A549 (cell line): ENCODE measurements at regions not wholly inside any gene's neighbourhood (a gene's known extent, or its start where the extent isn't known, plus 50 kb on each side); places are given as distances from the start of the nearest gene placed in this dataset.
"Not testable (repeated sequence)": the region's sequence is repeated elsewhere in the genome, so short reads cannot be mapped to it uniquely, and the experiment has no call there.

Experiments
- ATAC-seq, 2 experiments: fragments of 200-7000 bp in 1 of 2; fragments of >200 bp in 1 of 2; cut with Nextera tagmentation in 1 of 2; cut with Tn5 transposase in 1 of 2; 3 replicates each; pipeline versions ENCODE4 v1.8.0 to v1.9.1; 2018 to 2020; ENCODE audit warnings: mild to moderate bottlenecking in 1 of 2, moderate library complexity in 1 of 2
- CTCF ChIA-PET: fragments of 300-600 bp; sonication (Branson Sonifier 250); formaldehyde crosslinking; extraction: SDS; loops from one replicate; lab custom pipeline; 2021; ENCODE audit warnings: antibody characterized with exemption, inconsistent platforms; lab: Yijun Ruan, JAX
- POLR2A ChIA-PET: fragments of 350-600 bp; formaldehyde crosslinking; extraction: SDS; loops from one replicate; lab custom pipeline; 2021; ENCODE audit warnings: antibody characterized with exemption, inconsistent platforms; lab: Yijun Ruan, JAX
- DNase-seq, 2 experiments: peaks; one replicate each; pipeline versions ENCODE4 v3.0.0 to v3.0.0-alpha.2; 2011 to 2016; ENCODE audit warnings: low read depth in 1 of 2, low spot score in 1 of 2
- FAIRE-seq: peaks from 2 replicates; lab custom pipeline; 2011; peaks lifted over from hg19 to GRCh38; lab: Jason Lieb, UNC
- H3K27ac ChIP-seq, 2 experiments: fragments of >200 bp; sonication (Bioruptor Twin); formaldehyde crosslinking; 3 replicates each; pipeline ENCODE4 v1.5.1; 2016 to 2017
- H3K4me1 ChIP-seq: fragments of >200 bp; sonication (Bioruptor Twin); formaldehyde crosslinking; 3 replicates; pipeline ENCODE4 v1.6.1; 2016
- H3K4me2 ChIP-seq: fragments of >200 bp; sonication (Bioruptor Twin); formaldehyde crosslinking; 3 replicates; pipeline ENCODE4 v1.6.1; 2016
- H3K4me3 ChIP-seq: fragments of >200 bp; sonication (Bioruptor Twin); formaldehyde crosslinking; 3 replicates; pipeline ENCODE4 v1.5.1; 2016
- H3K9me3 ChIP-seq: fragments of >200 bp; sonication (Bioruptor Twin); formaldehyde crosslinking; 3 replicates; pipeline ENCODE4 v1.6.1; 2016
- BCL3 ChIP-seq: fragments of >200 bp; sonication (Bioruptor Twin); formaldehyde crosslinking; IDR thresholded peaks from 3 replicates; pipeline ENCODE4 v1.6.1; 2016
- CEBPB ChIP-seq, 2 experiments: fragments of >200 bp in 1 of 2; sonication (Bioruptor Twin) in 1 of 2; formaldehyde crosslinking in 1 of 2; IDR thresholded peaks; 2 replicates each; pipeline ENCODE4 v1.6.1; 2012 to 2016
- ELK1 ChIP-seq: fragments of 150-350 bp; IDR thresholded peaks from 2 replicates; pipeline ENCODE4 v1.6.1; 2014; ENCODE audit warnings: low read depth, mild to moderate bottlenecking, low read length
- EP300 ChIP-seq, 2 experiments: fragments of >200 bp; sonication (Bioruptor Twin); formaldehyde crosslinking; IDR thresholded peaks; 2 replicates in 1 of 2; 3 replicates in 1 of 2; pipeline ENCODE4 v1.6.1; 2016 to 2017
- ESRRA ChIP-seq: fragments of 150-350 bp; IDR thresholded peaks from 2 replicates; pipeline ENCODE4 v1.6.1; 2014; ENCODE audit warnings: mild to moderate bottlenecking, low read length, borderline replicate concordance
- FOSB ChIP-seq: fragments of 250-450 bp; sonication (Bioruptor Pico); IDR thresholded peaks from 2 replicates; pipeline ENCODE4 v1.5.0; 2020; ENCODE audit warnings: mild to moderate bottlenecking, moderate library complexity
- FOSL2 ChIP-seq, 2 experiments: fragments of 450-650 bp in 1 of 2; fragments of >200 bp in 1 of 2; sonication (Bioruptor Twin) in 1 of 2; formaldehyde crosslinking; IDR thresholded peaks; 2 replicates each; pipeline versions ENCODE4 v1.5.0 to v1.6.1; 2016 to 2020; ENCODE audit warnings: mild to moderate bottlenecking in 1 of 2, moderate library complexity in 1 of 2
- FOXS1 ChIP-seq: fragments of 250-450 bp; sonication (Bioruptor Pico); IDR thresholded peaks from 2 replicates; pipeline ENCODE4 v1.5.0; 2020; ENCODE audit warnings: mild to moderate bottlenecking, moderate library complexity
- GATA3 ChIP-seq: IDR thresholded peaks from 2 replicates; pipeline ENCODE4 v1.6.1; 2012; ENCODE audit warnings: borderline replicate concordance
- HES2 ChIP-seq: fragments of >200 bp; sonication (Bioruptor Twin); formaldehyde crosslinking; IDR thresholded peaks from 2 replicates; pipeline ENCODE4 v1.6.1; 2016
- HOXA7 ChIP-seq: fragments of 250-450 bp; sonication (Bioruptor Pico); IDR thresholded peaks from 2 replicates; pipeline ENCODE4 v1.5.0; 2020; ENCODE audit warnings: mild to moderate bottlenecking, moderate library complexity
- JUN ChIP-seq, 2 experiments: fragments of >200 bp; sonication (Bioruptor Twin); formaldehyde crosslinking; IDR thresholded peaks; 2 replicates in 1 of 2; 3 replicates in 1 of 2; pipeline ENCODE4 v1.6.1; 2016 to 2017
- KDM1A ChIP-seq: fragments of 200-600 bp; sonication (generic); IDR thresholded peaks from 2 replicates; pipeline ENCODE4 v1.6.1; 2016; ENCODE audit warnings: low read depth, mild to moderate bottlenecking
- MAX ChIP-seq: IDR thresholded peaks from 2 replicates; pipeline ENCODE4 v1.6.1; 2012
- MAZ ChIP-seq: fragments of 150-350 bp; IDR thresholded peaks from 2 replicates; pipeline ENCODE4 v1.6.1; 2014; ENCODE audit warnings: antibody characterized with exemption, low read depth, low read length, borderline replicate concordance
- MYC ChIP-seq: IDR thresholded peaks from 2 replicates; pipeline ENCODE4 v1.6.1; 2012; ENCODE audit warnings: mild to moderate bottlenecking, inconsistent platforms, low read length, improper control_type of control experiment, borderline replicate concordance
- NFE2L2 ChIP-seq: fragments of 150-350 bp; conservative IDR thresholded peaks from 2 replicates; pipeline ENCODE4 v1.6.1; 2014; ENCODE audit warnings: low read length
- POLR2A ChIP-seq: IDR thresholded peaks from 2 replicates; pipeline ENCODE4 v1.6.1; 2012; ENCODE audit warnings: mild to moderate bottlenecking, low read length
- RARB ChIP-seq: fragments of 250-450 bp; sonication (Bioruptor Pico); IDR thresholded peaks from 2 replicates; pipeline ENCODE4 v1.8.0; 2021; ENCODE audit warnings: mild to moderate bottlenecking, moderate library complexity
- SMC3 ChIP-seq: fragments of >200 bp; sonication (Bioruptor Twin); formaldehyde crosslinking; IDR thresholded peaks from 3 replicates; pipeline ENCODE4 v1.6.1; 2018; ENCODE audit warnings: inconsistent platforms
- TFCP2L1 ChIP-seq: fragments of 250-450 bp; sonication (Bioruptor Pico); IDR thresholded peaks from 2 replicates; pipeline ENCODE4 v1.5.0; 2021; ENCODE audit warnings: mild to moderate bottlenecking
- USF2 ChIP-seq: fragments of 450-650 bp; IDR thresholded peaks from 2 replicates; pipeline ENCODE4 v1.6.1; 2014; ENCODE audit warnings: antibody characterized with exemption
- WGBS: methylation state at CpG from one replicate; pipeline ENCODE4 v1.1.6; 2017; ENCODE audit errors: missing lambda C conversion rate; 5-methylcytosine and 5-hydroxymethylcytosine counted together

GRCh38 chr1:232865102-232865931 lies 60.1 kb downstream of the MAP10 start:
- FAIRE-seq: no peak
- ATAC-seq: no peak
- Histone ChIP-seq H3K27ac (no peak overlapping the region), H3K4me1 (peaks cover 12% of the 10 kb centered on the region; the same call in 2 of the 3 replicates), H3K4me3 (no peak overlapping the region), H3K9me3 (no peaks in the 10 kb centered on the region), H3K4me2 (no peak overlapping the region)
- no peak for DNase-seq
- POLR2A ChIA-PET: no interaction called here
- 81% methylated on average over 9 of the region's 9 CpGs for WGBS
- CTCF ChIA-PET: no interaction called here
- TF ChIP-seq POLR2A (no peak), CEBPB (IDR thresholded peaks at IDR 0.05) (no peak), SMC3 (no peak), KDM1A (no peak), USF2 (no peak), ELK1 (no peak), MYC (no peak), HOXA7 (CRISPR knock-in tag) (no peak)
- TF ChIP-seq, all 56 proteins: peak for 0

GRCh38 chr1:232868793-232869491 lies 63.7 kb downstream of the MAP10 start:
- H3K4me2 ChIP-seq: peak overlapping the region; percentile 51
- peak in 1 of 2 experiments; percentile 46; a peak in 1 of 5 replicates for TF ChIP-seq EP300 (IDR thresholded peaks at IDR 0.05)
- TF ChIP-seq MAX: peak; percentile 33; the same call in 1 of the 2 replicates
- peak; percentile 61 to 78; a peak in 3 of 4 replicates for TF ChIP-seq CEBPB (IDR thresholded peaks at IDR 0.05)
- TF ChIP-seq TFCP2L1 (CRISPR knock-in tag): peak; percentile 79; the same call in 1 of the 2 replicates
- no peak for TF ChIP-seq ESRRA
- TF ChIP-seq BCL3: 0 out of 3 replicates have a peak, but pooled peaks have one; percentile 49
- TF ChIP-seq FOSL2 (IDR thresholded peaks at IDR 0.05): no peak
- TF ChIP-seq FOSL2 (CRISPR knock-in tag; IDR thresholded peaks at IDR 0.05): no peak
- TF ChIP-seq RARB (CRISPR knock-in tag): 0 out of 2 replicates have a peak, but pooled peaks have one; percentile 31
- TF ChIP-seq NFE2L2: no peak
- peak; percentile 54 for TF ChIP-seq POLR2A
- no peak for TF ChIP-seq MAZ
- peak; percentile 41; the same call in 1 of the 2 replicates for TF ChIP-seq FOXS1 (CRISPR knock-in tag)
- peak; percentile 50; the same call in 1 of the 2 replicates for TF ChIP-seq GATA3
- 0 out of 2 replicates have a peak, but pooled peaks have one; percentile 35 for TF ChIP-seq FOSB (CRISPR knock-in tag)
- TF ChIP-seq HES2: peak; percentile 28; the same call in 1 of the 2 replicates
- TF ChIP-seq JUN (IDR thresholded peaks at IDR 0.05): peak; percentile 84 to 85; a peak in 4 of 5 replicates
- 0 out of 3 replicates have a peak, but pooled peaks have one; percentile 5 for TF ChIP-seq SMC3
- FAIRE-seq (no peak), ATAC-seq (peak; percentile 82 to 87), DNase-seq (peak; percentile 7 to 66)
- no peak overlapping the region for H3K4me3 ChIP-seq
- H3K9me3 ChIP-seq: no peaks in the 10 kb centered on the region
- POLR2A ChIA-PET: interaction anchor here (1.0 to 1.8 kb wide), 3 partner anchors 10 to 244 kb away, joined by 5 to 10 read pairs (median 6); partner anchors contain the start of gene SIPA1L2
- peak overlapping the region; percentile 55 to 75 for H3K27ac ChIP-seq
- peaks cover 12% of the 10 kb centered on the region; the same call in 2 of the 3 replicates for H3K4me1 ChIP-seq
- CTCF ChIA-PET: no interaction called here
- WGBS: 29% methylated on average over 6 of the region's 6 CpGs

- ATAC-seq, DNase-seq, FAIRE-seq, H3K4me2 ChIP-seq, H3K27ac ChIP-seq, H3K9me3 ChIP-seq, H3K4me3 ChIP-seq, POLR2A ChIA-PET, CTCF ChIA-PET: not testable (repeated sequence)
- 84% methylated on average over 9 of the region's 34 CpGs for WGBS
- peaks cover 12% of the 10 kb centered on the region; the same call in 2 of the 3 replicates for H3K4me1 ChIP-seq
These were observed 66.2 kb downstream of the MAP10 start for GRCh38 chr1:232871291-232871969.
